Mesodermal cell (in vitro differentiated cells): ENCODE measurements at regions not wholly inside any gene's neighbourhood (a gene's known extent, or its start where the extent isn't known, plus 50 kb on each side); places are given as distances from the start of the nearest gene placed in this dataset.

Experiments
- H3K27ac ChIP-seq: 2 replicates; pipeline ENCODE4 v1.7.0; 2013; ENCODE audit warnings: mild to moderate bottlenecking, low read depth, low read length, moderate library complexity; ENCODE audit not compliant: severe bottlenecking
- H3K36me3 ChIP-seq: 2 replicates; pipeline ENCODE4 v1.7.1; 2013; ENCODE audit warnings: mild to moderate bottlenecking, low read length, moderate library complexity; ENCODE audit not compliant: control insufficient read depth, insufficient read depth
- H3K4me1 ChIP-seq: one replicate; pipeline ENCODE4 v1.7.1; 2013; ENCODE audit warnings: mild to moderate bottlenecking, low read length; ENCODE audit not compliant: insufficient read depth, control insufficient read depth, poor library complexity, severe bottlenecking
- H3K4me3 ChIP-seq: 2 replicates; pipeline ENCODE4 v1.7.0; 2013; ENCODE audit warnings: low read length, control low read depth, mild to moderate bottlenecking; ENCODE audit not compliant: insufficient read depth, poor library complexity, severe bottlenecking; ENCODE audit errors: extremely low read depth
- H3K9me3 ChIP-seq: 2 replicates; pipeline ENCODE4 v1.7.1; 2013; ENCODE audit warnings: mild to moderate bottlenecking, low read length, moderate library complexity; ENCODE audit not compliant: control insufficient read depth
- WGBS, 2 experiments: methylation state at CpG; one replicate each; pipeline ENCODE4 v1.1.5; 2013; ENCODE audit warnings: missing lambda C conversion rate in 2 of 2; ENCODE audit not compliant: insufficient coverage in 2 of 2; 5-methylcytosine and 5-hydroxymethylcytosine counted together

GRCh38 chr7:92973293-92973731 lies 136.9 kb upstream of the CDK6 start:
- Histone ChIP-seq H3K27ac (no peak overlapping the region), H3K36me3 (no peaks in the 10 kb centered on the region), H3K9me3 (peaks cover 6% of the 10 kb centered on the region), H3K4me3 (no peak overlapping the region), H3K4me1 (no peaks in the 10 kb centered on the region)

GRCh38 chr7:92972441-92972840 lies 136.1 kb upstream of the CDK6 start:
- Histone ChIP-seq H3K4me3 (no peak overlapping the region), H3K27ac (no peak overlapping the region), H3K36me3 (no peaks in the 10 kb centered on the region), H3K9me3 (peaks cover 6% of the 10 kb centered on the region), H3K4me1 (no peaks in the 10 kb centered on the region)
- 89% methylated on average over 1 of the region's 3 CpGs; no CpG with 5 or more reads in 1 of the 2 experiments for WGBS, 2 experiments

- WGBS, 2 experiments, result no CpG with 5 or more reads among the region's 3 CpGs
- Histone ChIP-seq H3K9me3 (no peaks in the 10 kb centered on the region), H3K36me3 (no peaks in the 10 kb centered on the region), H3K4me1 (no peaks in the 10 kb centered on the region), H3K27ac (no peak overlapping the region), H3K4me3 (no peak overlapping the region)
Measured at GRCh38 chr7:92969061-92969460, 132.7 kb upstream of the CDK6 start.

- WGBS, 2 experiments, result no CpG with 5 or more reads among the region's 1 CpG
- no peaks in the 10 kb centered on the region for H3K36me3 ChIP-seq
- no peaks in the 10 kb centered on the region for H3K4me1 ChIP-seq
- no peaks in the 10 kb centered on the region for H3K9me3 ChIP-seq
- no peak overlapping the region for H3K4me3 ChIP-seq
- no peak overlapping the region for H3K27ac ChIP-seq
Measured at GRCh38 chr7:92968502-92968901, 132.1 kb upstream of the CDK6 start.

GRCh38 chr7:92967238-92967637 lies 130.9 kb upstream of the CDK6 start:
- Histone ChIP-seq H3K36me3 (no peaks in the 10 kb centered on the region), H3K27ac (no peak overlapping the region), H3K9me3 (no peaks in the 10 kb centered on the region), H3K4me1 (no peaks in the 10 kb centered on the region), H3K4me3 (no peak overlapping the region)

GRCh38 chr7:92964141-92964540 lies 127.8 kb upstream of the CDK6 start:
- 95 to 100% methylated on average over 1 to 2 of the region's 4 CpGs for WGBS, 2 experiments

GRCh38 chr7:92963566-92963965 lies 127.2 kb upstream of the CDK6 start:
- Histone ChIP-seq H3K27ac (no peak overlapping the region), H3K9me3 (no peaks in the 10 kb centered on the region), H3K36me3 (no peaks in the 10 kb centered on the region), H3K4me3 (no peak overlapping the region), H3K4me1 (no peaks in the 10 kb centered on the region)
- 90 to 96% methylated on average over 2 to 4 of the region's 4 CpGs for WGBS, 2 experiments

More at GRCh38 chr7:92964141-92964540, 127.8 kb upstream of the CDK6 start:
- Histone ChIP-seq H3K4me1 (no peaks in the 10 kb centered on the region), H3K27ac (no peak overlapping the region), H3K36me3 (no peaks in the 10 kb centered on the region), H3K4me3 (no peak overlapping the region), H3K9me3 (no peaks in the 10 kb centered on the region)

GRCh38 chr7:92961961-92962360 lies 125.6 kb upstream of the CDK6 start:
- no peaks in the 10 kb centered on the region for H3K9me3 ChIP-seq
- WGBS, 2 experiments, result 60 to 100% methylated on average over 1 of the region's 2 CpGs
- H3K36me3 ChIP-seq, result no peaks in the 10 kb centered on the region
- H3K4me3 ChIP-seq, result no peak overlapping the region
- H3K4me1 ChIP-seq, result no peaks in the 10 kb centered on the region
- H3K27ac ChIP-seq, result no peak overlapping the region

- 83% methylated on average over 1 of the region's 2 CpGs; no CpG with 5 or more reads in 1 of the 2 experiments for WGBS, 2 experiments
- no peaks in the 10 kb centered on the region for H3K4me1 ChIP-seq
- peaks cover 5% of the 10 kb centered on the region for H3K9me3 ChIP-seq
- H3K4me3 ChIP-seq, result no peak overlapping the region
- H3K36me3 ChIP-seq, result no peaks in the 10 kb centered on the region
- H3K27ac ChIP-seq, result no peak overlapping the region
Measured at GRCh38 chr7:92956575-92956974, 120.2 kb upstream of the CDK6 start.

- WGBS, 2 experiments, result 48% methylated on average over 3 of the region's 6 CpGs; no CpG with 5 or more reads in 1 of the 2 experiments
- Histone ChIP-seq H3K4me1 (no peaks in the 10 kb centered on the region), H3K27ac (no peak overlapping the region), H3K9me3 (peaks cover 5% of the 10 kb centered on the region), H3K36me3 (no peaks in the 10 kb centered on the region), H3K4me3 (no peak overlapping the region)
Measured at GRCh38 chr7:92955081-92955480, 118.7 kb upstream of the CDK6 start.

GRCh38 chr7:92953657-92954056 lies 117.3 kb upstream of the CDK6 start:
- H3K4me3 ChIP-seq, result no peak overlapping the region
- H3K27ac ChIP-seq, result no peak overlapping the region
- no peaks in the 10 kb centered on the region for H3K36me3 ChIP-seq
- WGBS, 2 experiments, result 60% methylated on average over 1 of the region's 2 CpGs; no CpG with 5 or more reads in 1 of the 2 experiments
- H3K4me1 ChIP-seq, result no peaks in the 10 kb centered on the region
- H3K9me3 ChIP-seq, result peaks cover 5% of the 10 kb centered on the region
